ENCODE measurements at regions not wholly inside any gene's neighbourhood (a gene's known extent, or its start where the extent isn't known, plus 50 kb on each side); places are given as distances from the start of the nearest gene placed in this dataset.

DNA sequence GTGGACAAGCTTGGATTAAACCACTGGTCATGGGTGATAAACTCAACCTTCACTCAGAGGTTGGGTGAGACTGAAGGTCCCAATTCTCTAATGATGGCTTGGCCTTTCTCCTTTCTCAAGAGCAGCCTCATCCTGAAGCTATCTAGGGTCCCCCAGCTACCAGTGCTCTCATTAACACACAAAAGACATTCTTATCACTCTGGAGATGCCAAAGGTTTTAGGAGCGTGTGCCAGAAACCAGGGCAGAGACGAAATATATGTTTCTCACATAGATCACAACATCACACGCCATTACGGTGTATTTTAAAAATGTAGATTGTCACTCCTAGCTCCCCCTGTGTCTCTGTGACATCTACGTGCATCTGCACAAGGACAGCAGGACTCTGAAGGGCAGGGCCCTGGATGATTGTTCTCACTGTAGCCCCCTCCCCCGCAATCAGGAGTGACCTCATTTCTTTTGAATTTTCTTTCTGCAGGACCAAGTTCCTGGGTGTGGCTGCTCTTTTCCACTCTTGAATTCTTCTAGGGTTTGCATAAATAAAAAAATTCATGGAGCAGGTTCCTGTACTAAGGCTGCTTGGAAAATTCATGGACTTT, 311.3 kb downstream of the GADD45G start:
- no peaks in the 10 kb centered on the region for H3K9me3 ChIP-seq
- H3K27me3 ChIP-seq (ENCODE audit: insufficient read depth): no peaks in the 10 kb centered on the region
- H3K4me1 ChIP-seq (ENCODE audit: control insufficient read depth in 1 of 2, insufficient read depth in 2 of 2, low read depth in 1 of 2, low read length in 1 of 2): peaks cover 0 to 5% of the 10 kb centered on the region in 2 experiments; a peak in 1 of 4 replicates
- no peak overlapping the region for H3K4me3 ChIP-seq (ENCODE audit: low read depth in 2 of 2, low read length in 1 of 2)
- no peaks in the 10 kb centered on the region for H3F3A ChIP-seq (replicated peaks; ENCODE audit: insufficient read depth)
- no peak for TF ChIP-seq YY1 (IDR thresholded peaks at IDR 0.05; ENCODE audit: low read depth)
- WGBS (ENCODE audit: low lambda C conversion rate): 63% methylated on average over 6 of the region's 6 CpGs
- no peaks in the 10 kb centered on the region for H3K79me2 ChIP-seq (ENCODE audit: insufficient read depth)
- H3K9me2 ChIP-seq: no peaks in the 10 kb centered on the region
- no peak overlapping the region for H3K4me2 ChIP-seq
- no peak overlapping the region for H2AFZ ChIP-seq (ENCODE audit: low read depth)
- H4K20me1 ChIP-seq (ENCODE audit: insufficient read depth): no peaks in the 10 kb centered on the region
- H3K9ac ChIP-seq: no peak overlapping the region
- H3K36me3 ChIP-seq (replicated peaks in 1 of 2; ENCODE audit: control insufficient read depth in 1 of 2, insufficient read depth in 2 of 2, low read length in 1 of 2): no peaks in the 10 kb centered on the region
- ChIA-PET POLR2A (no interaction called here), CTCF (interaction anchor here (1.1 kb wide), 1 partner anchor 313 kb away, joined by 4 read pairs; no protein-coding TSS in a partner anchor)
- no peak overlapping the region for H3K27ac ChIP-seq (ENCODE audit: low read depth in 2 of 2, low read length in 1 of 2)
- DNase-seq: no peak

DNA sequence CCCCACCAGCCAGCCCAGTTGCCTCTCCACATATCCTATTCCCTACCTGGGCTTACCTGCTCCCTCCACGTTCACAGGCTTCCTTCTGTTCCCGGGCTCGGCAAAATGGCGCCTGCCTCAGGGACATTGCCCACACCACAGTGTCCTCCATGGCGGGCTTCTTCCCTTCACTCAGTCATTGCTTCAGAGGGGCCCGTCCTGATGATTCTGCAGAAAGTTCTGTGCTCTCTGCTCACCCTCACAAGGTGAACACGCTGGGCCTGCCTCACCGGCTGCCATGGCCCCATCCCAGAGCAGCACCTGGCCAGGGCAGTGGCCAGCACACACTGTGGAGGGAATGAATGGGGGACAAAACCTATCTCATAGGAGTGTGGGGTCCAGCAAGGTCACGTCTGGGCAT, 313.0 kb downstream of the GADD45G start:
- CTCF ChIA-PET: no interaction called here
- TF ChIP-seq, protein P1, sequence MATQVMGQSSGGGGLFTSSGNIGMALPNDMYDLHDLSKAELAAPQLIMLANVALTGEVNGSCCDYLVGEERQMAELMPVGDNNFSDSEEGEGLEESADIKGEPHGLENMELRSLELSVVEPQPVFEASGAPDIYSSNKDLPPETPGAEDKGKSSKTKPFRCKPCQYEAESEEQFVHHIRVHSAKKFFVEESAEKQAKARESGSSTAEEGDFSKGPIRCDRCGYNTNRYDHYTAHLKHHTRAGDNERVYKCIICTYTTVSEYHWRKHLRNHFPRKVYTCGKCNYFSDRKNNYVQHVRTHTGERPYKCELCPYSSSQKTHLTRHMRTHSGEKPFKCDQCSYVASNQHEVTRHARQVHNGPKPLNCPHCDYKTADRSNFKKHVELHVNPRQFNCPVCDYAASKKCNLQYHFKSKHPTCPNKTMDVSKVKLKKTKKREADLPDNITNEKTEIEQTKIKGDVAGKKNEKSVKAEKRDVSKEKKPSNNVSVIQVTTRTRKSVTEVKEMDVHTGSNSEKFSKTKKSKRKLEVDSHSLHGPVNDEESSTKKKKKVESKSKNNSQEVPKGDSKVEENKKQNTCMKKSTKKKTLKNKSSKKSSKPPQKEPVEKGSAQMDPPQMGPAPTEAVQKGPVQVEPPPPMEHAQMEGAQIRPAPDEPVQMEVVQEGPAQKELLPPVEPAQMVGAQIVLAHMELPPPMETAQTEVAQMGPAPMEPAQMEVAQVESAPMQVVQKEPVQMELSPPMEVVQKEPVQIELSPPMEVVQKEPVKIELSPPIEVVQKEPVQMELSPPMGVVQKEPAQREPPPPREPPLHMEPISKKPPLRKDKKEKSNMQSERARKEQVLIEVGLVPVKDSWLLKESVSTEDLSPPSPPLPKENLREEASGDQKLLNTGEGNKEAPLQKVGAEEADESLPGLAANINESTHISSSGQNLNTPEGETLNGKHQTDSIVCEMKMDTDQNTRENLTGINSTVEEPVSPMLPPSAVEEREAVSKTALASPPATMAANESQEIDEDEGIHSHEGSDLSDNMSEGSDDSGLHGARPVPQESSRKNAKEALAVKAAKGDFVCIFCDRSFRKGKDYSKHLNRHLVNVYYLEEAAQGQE (IDR thresholded peaks at IDR 0.05; ENCODE audit: low read depth, low read length): no peak
- TF ChIP-seq, protein P2, sequence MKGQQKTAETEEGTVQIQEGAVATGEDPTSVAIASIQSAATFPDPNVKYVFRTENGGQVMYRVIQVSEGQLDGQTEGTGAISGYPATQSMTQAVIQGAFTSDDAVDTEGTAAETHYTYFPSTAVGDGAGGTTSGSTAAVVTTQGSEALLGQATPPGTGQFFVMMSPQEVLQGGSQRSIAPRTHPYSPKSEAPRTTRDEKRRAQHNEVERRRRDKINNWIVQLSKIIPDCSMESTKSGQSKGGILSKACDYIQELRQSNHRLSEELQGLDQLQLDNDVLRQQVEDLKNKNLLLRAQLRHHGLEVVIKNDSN (IDR thresholded peaks at IDR 0.05; ENCODE audit: borderline replicate concordance, low read depth): no peak
- TF ChIP-seq POLR2AphosphoS5 (IDR thresholded peaks at IDR 0.05; ENCODE audit: low read depth, low read length) (no peak), EZH2phosphoT487 (IDR thresholded peaks at IDR 0.05; ENCODE audit: borderline replicate concordance, low read depth) (no peak), RCOR1 (IDR thresholded peaks at IDR 0.05; ENCODE audit: low read length) (no peak), JUND (IDR thresholded peaks at IDR 0.05) (no peak), MXI1 (IDR thresholded peaks at IDR 0.05; ENCODE audit: low read depth, low read length) (no peak), SMC3 (IDR thresholded peaks at IDR 0.05; ENCODE audit: low read depth, low read length) (no peak), TAF1 (IDR thresholded peaks at IDR 0.05; ENCODE audit: borderline replicate concordance, low read depth, low read length) (no peak)
- 63% methylated on average over 7 of the region's 9 CpGs for WGBS (ENCODE audit: low lambda C conversion rate)

More for the DNA sequence above, 313.0 kb downstream of the GADD45G start:
- no peak overlapping the region for H3K4me3 ChIP-seq (ENCODE audit: low read depth in 2 of 2, low read length in 1 of 2)
- POLR2A ChIA-PET: no interaction called here
- H3K36me3 ChIP-seq (replicated peaks in 1 of 2; ENCODE audit: control insufficient read depth in 1 of 2, insufficient read depth in 2 of 2, low read length in 1 of 2): no peaks in the 10 kb centered on the region
- H3K27me3 ChIP-seq (ENCODE audit: insufficient read depth): no peaks in the 10 kb centered on the region
- no peak for DNase-seq
- H3K4me2 ChIP-seq: no peak overlapping the region
- H3K9me2 ChIP-seq: no peaks in the 10 kb centered on the region
- no peaks in the 10 kb centered on the region for H3F3A ChIP-seq (replicated peaks; ENCODE audit: insufficient read depth)
- no peak overlapping the region for H3K9ac ChIP-seq
- no peaks in the 10 kb centered on the region for H4K20me1 ChIP-seq (ENCODE audit: insufficient read depth)
- no peak overlapping the region for H2AFZ ChIP-seq (ENCODE audit: low read depth)
- no peaks in the 10 kb centered on the region for H3K79me2 ChIP-seq (ENCODE audit: insufficient read depth)
- H3K4me1 ChIP-seq (ENCODE audit: control insufficient read depth in 1 of 2, insufficient read depth in 2 of 2, low read depth in 1 of 2, low read length in 1 of 2): peaks cover 0 to 12% of the 10 kb centered on the region in 2 experiments; a peak in 2 of 4 replicates
- H3K9me3 ChIP-seq: no peaks in the 10 kb centered on the region
- no peak overlapping the region for H3K27ac ChIP-seq (ENCODE audit: low read depth in 2 of 2, low read length in 1 of 2)

All from SK-N-SH (cell line).